Aorta (tissue), 5 donors: ENCODE measurements at regions not wholly inside any gene's neighbourhood (a gene's known extent, or its start where the extent isn't known, plus 50 kb on each side); places are given as distances from the start of the nearest gene placed in this dataset.

Experiments used
- ATAC-seq: fragments of 200-7000 bp; cut with Tn5 transposase; one replicate; pipeline ENCODE4 v1.9.1; 2022; ENCODE audit warnings: moderate library complexity; ENCODE audit not compliant: low FRiP score
- DNase-seq, 2 donors: peaks; one replicate each; pipeline ENCODE4 v3.0.0-alpha.2; 2020
- H3K27ac ChIP-seq, 2 donors: one replicate each; pipeline ENCODE4 v1.5.1; 2013; ENCODE audit warnings: low read length in 2 of 2, mild to moderate bottlenecking in 2 of 2, moderate library complexity in 2 of 2, control low read depth in 1 of 2, inconsistent platforms in 1 of 2, low read depth in 1 of 2
- H3K27me3 ChIP-seq, 2 donors: one replicate each; pipeline ENCODE4 v1.6.1; 2013; ENCODE audit warnings: control low read depth in 1 of 2, low read length in 1 of 2, mild to moderate bottlenecking in 1 of 2, moderate library complexity in 1 of 2; ENCODE audit not compliant: insufficient read depth in 2 of 2, control insufficient read depth in 1 of 2
- H3K36me3 ChIP-seq, 2 donors: one replicate each; pipeline ENCODE4 v1.6.1; 2013; ENCODE audit warnings: control low read depth in 1 of 2, low read length in 1 of 2, mild to moderate bottlenecking in 1 of 2; ENCODE audit not compliant: insufficient read depth in 2 of 2, control insufficient read depth in 1 of 2
- H3K4me1 ChIP-seq, 2 donors: one replicate each; pipeline ENCODE4 v1.6.1; 2013; ENCODE audit warnings: low read length in 2 of 2, control low read depth in 1 of 2, mild to moderate bottlenecking in 1 of 2, moderate library complexity in 1 of 2; ENCODE audit not compliant: insufficient read depth in 2 of 2, control insufficient read depth in 1 of 2
- H3K4me3 ChIP-seq, 2 donors: one replicate each; pipeline ENCODE4 v1.5.1; 2013; ENCODE audit warnings: low read length in 2 of 2, control low read depth in 1 of 2, mild to moderate bottlenecking in 1 of 2
- H3K9me3 ChIP-seq: one replicate; pipeline ENCODE4 v1.6.1; 2013; ENCODE audit warnings: mild to moderate bottlenecking, low read length; ENCODE audit not compliant: control insufficient read depth
- WGBS, 2 donors: extraction: QIAGEN DNeasy Blood & Tissue Kit; methylation state at CpG; one replicate each; pipeline ENCODE4 v1.1.7; 2013; 5-methylcytosine and 5-hydroxymethylcytosine counted together
- intact Hi-C, 2 donors: fragments of 100-400 bp; cut with DNase I; formaldehyde crosslinking; loops; one replicate each; pipeline versions ENCODE4 v1.14.2 to v1.15.0; 2022
- donor health status: healthy with polysubstance abuse.
- donor health status: Bipolar disorder and iron deficiency.
- donor health status: DM: no; HTN: no; CAD: no.
- donor health status: DM: no; HTN: no; CAD: no.
- donor health status: DM: yes; HTN: yes; CAD: no.

- H3K4me1 ChIP-seq = peaks cover 3 to 5% of the 10 kb centered on the region in 2 donors
- H3K4me3 ChIP-seq = no peak overlapping the region
- H3K36me3 ChIP-seq = no peaks in the 10 kb centered on the region
- intact Hi-C loops = no loop called here
- H3K27ac ChIP-seq = no peak overlapping the region
- 91 to 96% methylated on average over 2 of the region's 2 CpGs for WGBS, 2 donors
- H3K27me3 ChIP-seq = no peaks in the 10 kb centered on the region
- ATAC-seq = no peak
- no peaks in the 10 kb centered on the region for H3K9me3 ChIP-seq
- DNase-seq = no peak
Observed at GRCh38 chr7:52955522-52955921, 79.9 kb upstream of the POM121L12 start.

GRCh38 chr7:52944921-52945320 is 90.5 kb upstream of the POM121L12 start:
- Histone ChIP-seq H3K27ac (no peak overlapping the region), H3K27me3 (no peaks in the 10 kb centered on the region), H3K9me3 (no peaks in the 10 kb centered on the region), H3K4me1 (no peaks in the 10 kb centered on the region), H3K4me3 (no peak overlapping the region), H3K36me3 (no peaks in the 10 kb centered on the region)
- WGBS, 2 donors = 79 to 92% methylated on average over 2 of the region's 2 CpGs
- ATAC-seq (no peak), DNase-seq (no peak)
- intact Hi-C loops = no loop called here

GRCh38 chr7:52940481-52940880 is 95.0 kb upstream of the POM121L12 start:
- intact Hi-C loops = no loop called here
- Histone ChIP-seq H3K27me3 (no peaks in the 10 kb centered on the region), H3K36me3 (no peaks in the 10 kb centered on the region), H3K27ac (no peak overlapping the region), H3K4me1 (no peaks in the 10 kb centered on the region), H3K4me3 (no peak overlapping the region), H3K9me3 (no peaks in the 10 kb centered on the region)
- DNase-seq (no peak), ATAC-seq (no peak)
- WGBS, 2 donors = 37 to 46% methylated on average over 3 of the region's 3 CpGs

- ATAC-seq = no peak
- no peak overlapping the region for H3K27ac ChIP-seq
- no peak for DNase-seq
- H3K27me3 ChIP-seq = no peaks in the 10 kb centered on the region
- intact Hi-C loops = no loop called here
- H3K4me3 ChIP-seq = no peak overlapping the region
- no peaks in the 10 kb centered on the region for H3K9me3 ChIP-seq
- H3K36me3 ChIP-seq = no peaks in the 10 kb centered on the region
- H3K4me1 ChIP-seq = no peaks in the 10 kb centered on the region
Observed at GRCh38 chr7:52938455-52939133, 96.8 kb upstream of the POM121L12 start.

GRCh38 chr7:52936750-52937149 is 98.7 kb upstream of the POM121L12 start:
- intact Hi-C loops = no loop called here
- DNase-seq = no peak
- H3K4me3 ChIP-seq = no peak overlapping the region
- H3K27me3 ChIP-seq = no peaks in the 10 kb centered on the region
- H3K4me1 ChIP-seq = no peaks in the 10 kb centered on the region
- H3K36me3 ChIP-seq = no peaks in the 10 kb centered on the region
- WGBS, 2 donors = 37 to 43% methylated on average over 2 of the region's 2 CpGs
- no peak overlapping the region for H3K27ac ChIP-seq
- H3K9me3 ChIP-seq = no peaks in the 10 kb centered on the region
- ATAC-seq = no peak

- no peak for ATAC-seq
- Histone ChIP-seq H3K27me3 (peaks cover 0 to under 1% of the 10 kb centered on the region in 2 donors), H3K27ac (no peak overlapping the region), H3K4me1 (no peaks in the 10 kb centered on the region), H3K4me3 (no peak overlapping the region), H3K9me3 (no peaks in the 10 kb centered on the region), H3K36me3 (no peaks in the 10 kb centered on the region)
- 55 to 58% methylated on average over 3 of the region's 3 CpGs for WGBS, 2 donors
- intact Hi-C loops = no loop called here
- no peak for DNase-seq
Observed at GRCh38 chr7:52928591-52928990, 106.8 kb upstream of the POM121L12 start.

- Histone ChIP-seq H3K4me1 (no peaks in the 10 kb centered on the region), H3K27ac (no peak overlapping the region), H3K4me3 (no peak overlapping the region), H3K9me3 (no peaks in the 10 kb centered on the region), H3K36me3 (no peaks in the 10 kb centered on the region), H3K27me3 (peaks cover 0 to 2% of the 10 kb centered on the region in 2 donors)
- ATAC-seq (no peak), DNase-seq (no peak)
- 91 to 97% methylated on average over 5 of the region's 5 CpGs for WGBS, 2 donors
- intact Hi-C loops = no loop called here
Observed at GRCh38 chr7:52925332-52925731, 110.1 kb upstream of the POM121L12 start.

GRCh38 chr7:52920977-52921376 is 114.5 kb upstream of the POM121L12 start:
- H3K9me3 ChIP-seq = no peaks in the 10 kb centered on the region
- WGBS, 2 donors = 43 to 48% methylated on average over 3 of the region's 3 CpGs
- H3K4me3 ChIP-seq = no peak overlapping the region

GRCh38 chr7:52917982-52918578 is 117.4 kb upstream of the POM121L12 start:
- H3K4me1 ChIP-seq = no peaks in the 10 kb centered on the region
- H3K4me3 ChIP-seq = no peak overlapping the region
- intact Hi-C loops = loop anchor here in 1 of 2 donors (5.0 kb wide), 1 partner anchor 51 kb away; no protein-coding TSS in a partner anchor
- H3K36me3 ChIP-seq = no peaks in the 10 kb centered on the region
- 81 to 89% methylated on average over 7 of the region's 7 CpGs for WGBS, 2 donors
- no peak for DNase-seq
- H3K27ac ChIP-seq = no peak overlapping the region
- no peaks in the 10 kb centered on the region for H3K9me3 ChIP-seq
- H3K27me3 ChIP-seq = no peaks in the 10 kb centered on the region
- no peak for ATAC-seq

More at GRCh38 chr7:52920977-52921376, 114.5 kb upstream of the POM121L12 start:
- no peaks in the 10 kb centered on the region for H3K36me3 ChIP-seq
- H3K4me1 ChIP-seq = no peaks in the 10 kb centered on the region
- ATAC-seq (no peak), DNase-seq (no peak)
- peaks cover 0 to 2% of the 10 kb centered on the region in 2 donors for H3K27me3 ChIP-seq
- H3K27ac ChIP-seq = no peak overlapping the region
- intact Hi-C loops = no loop called here
